HepG2 (cell line): ENCODE measurements at regions not wholly inside any gene's neighbourhood (a gene's known extent, or its start where the extent isn't known, plus 50 kb on each side); places are given as distances from the start of the nearest gene placed in this dataset.

ENCODE experiments used
- ATAC-seq: fragments of 200-7000 bp; cut with Tn5 transposase; 3 replicates; pipeline ENCODE4 v1.9.1; 2020; ENCODE audit warnings: mild to moderate bottlenecking, moderate library complexity
- BruUV-seq: library from RNA; stranded (reverse); fragments of 400-500 nt; replicated peaks from 2 replicates; lab custom pipeline; 2021; lab: Mats Ljungman, UMichigan
- CTCF ChIA-PET: fragments of 300-600 bp; formaldehyde crosslinking; extraction: SDS; loops from one replicate; lab custom pipeline; 2021; ENCODE audit warnings: low total read pairs, inconsistent platforms, low intra/inter-chr PET ratio; lab: Yijun Ruan, JAX
- POLR2A ChIA-PET: fragments of 350-600 bp; sonication (Branson Sonifier 250); formaldehyde crosslinking; loops from one replicate; lab custom pipeline; 2020; ENCODE audit warnings: antibody characterized with exemption, inconsistent platforms; lab: Yijun Ruan, JAX
- DNase-seq: peaks from one replicate; pipeline ENCODE4 v3.0.0-alpha.2; 2015; ENCODE audit warnings: low spot score
- FAIRE-seq: peaks from 3 replicates; lab custom pipeline; 2011; peaks lifted over from hg19 to GRCh38; lab: Jason Lieb, UNC
- H2AFZ ChIP-seq: one replicate; pipeline ENCODE4 v1.6.1; 2011; ENCODE audit warnings: low read length, inconsistent platforms
- H3K27ac ChIP-seq: fragments of 300-600 bp; 3 replicates; pipeline ENCODE4 v1.8.0; 2011; ENCODE audit warnings: mixed run types, mild to moderate bottlenecking, mixed read lengths, low read length, inconsistent platforms; ENCODE audit not compliant: insufficient read depth; ENCODE audit errors: extremely low read length
- H3K27me3 ChIP-seq, 2 experiments: fragments of 200-600 bp in 1 of 2; 2 replicates in 1 of 2; 3 replicates in 1 of 2; pipeline versions ENCODE4 v1.6.0 to v1.8.0; 2011; ENCODE audit warnings: low read length in 2 of 2, mild to moderate bottlenecking in 2 of 2, moderate library complexity in 2 of 2, inconsistent platforms in 1 of 2; ENCODE audit not compliant: insufficient read depth in 2 of 2, control insufficient read depth in 1 of 2
- H3K36me3 ChIP-seq, 2 experiments: fragments of 200-600 bp in 1 of 2; replicated peaks in 1 of 2; 2 replicates in 1 of 2; 3 replicates in 1 of 2; pipeline versions ENCODE4 v1.5.1 to v1.8.0; 2011; ENCODE audit warnings: low read length in 2 of 2, inconsistent platforms in 1 of 2; ENCODE audit not compliant: insufficient read depth in 2 of 2, control insufficient read depth in 1 of 2
- H3K4me1 ChIP-seq: 2 replicates; pipeline ENCODE4 v1.5.1; 2012; ENCODE audit warnings: low read length, inconsistent platforms; ENCODE audit not compliant: insufficient read depth
- H3K4me2 ChIP-seq: 2 replicates; pipeline ENCODE4 v1.6.0; 2011; ENCODE audit warnings: low read depth, low read length, inconsistent platforms
- H3K4me3 ChIP-seq, 3 experiments: fragments of 200-600 bp in 1 of 3; sonication (generic), shearing (Covaris generic) in 1 of 3; replicated peaks in 1 of 3; 2 replicates each; pipeline ENCODE4 v1.5.1; 2011 to 2016; ENCODE audit warnings: low read length in 3 of 3, inconsistent platforms in 2 of 3, low read depth in 2 of 3, mild to moderate bottlenecking in 2 of 3, control low read depth in 1 of 3, mixed read lengths in 1 of 3; ENCODE audit not compliant: insufficient read depth in 1 of 3
- H3K79me2 ChIP-seq: one replicate; pipeline ENCODE4 v1.6.1; 2011; ENCODE audit warnings: low read length, inconsistent platforms; ENCODE audit not compliant: insufficient read depth
- H3K9ac ChIP-seq: 2 replicates; pipeline ENCODE4 v1.6.0; 2011; ENCODE audit warnings: mild to moderate bottlenecking, low read depth, low read length, inconsistent platforms; ENCODE audit not compliant: insufficient read depth
- H3K9me3 ChIP-seq: 2 replicates; pipeline ENCODE4 v1.5.1; 2012; ENCODE audit warnings: mild to moderate bottlenecking, low read length
- H4K20me1 ChIP-seq: 2 replicates; pipeline ENCODE4 v1.6.0; 2011; ENCODE audit warnings: inconsistent platforms, mild to moderate bottlenecking, low read length, moderate library complexity; ENCODE audit not compliant: insufficient read depth
- SRSF4 ChIP-seq: fragments of 200-400 bp; formaldehyde crosslinking; IDR thresholded peaks from one replicate; pipeline ENCODE4 v1.6.1; 2018; ENCODE audit warnings: mild to moderate bottlenecking, low read depth, low read length, moderate library complexity; ENCODE audit not compliant: poor library complexity, severe bottlenecking
- TGIF2 ChIP-seq: IDR thresholded peaks from 2 replicates; pipeline ENCODE4 v1.6.1; 2016; ENCODE audit warnings: control low read depth, missing compliant biosample characterization
- ZBTB20 ChIP-seq: sonication (generic); formaldehyde crosslinking; IDR thresholded peaks from 2 replicates; pipeline ENCODE4 v1.8.1; 2023; ENCODE audit warnings: missing genetic modification reagents, low read depth, mild to moderate bottlenecking, borderline replicate concordance
- ZBTB3 ChIP-seq: sonication (generic); formaldehyde crosslinking; IDR thresholded peaks from 2 replicates; pipeline ENCODE4 v1.4.0; 2020; ENCODE audit warnings: low read depth, mild to moderate bottlenecking, moderate library complexity, missing genetic modification reagents, borderline replicate concordance
- ZBTB42 ChIP-seq: sonication (generic); formaldehyde crosslinking; IDR thresholded peaks from 2 replicates; pipeline ENCODE4 v1.5.0; 2020; ENCODE audit warnings: mild to moderate bottlenecking, missing genetic modification reagents
- ZNF10 ChIP-seq: sonication (generic); formaldehyde crosslinking; IDR thresholded peaks from 2 replicates; pipeline ENCODE4 v1.4.0; 2020; ENCODE audit warnings: mild to moderate bottlenecking, low read depth, missing genetic modification reagents, borderline replicate concordance
- ZNF230 ChIP-seq: sonication (generic); formaldehyde crosslinking; IDR thresholded peaks from 2 replicates; pipeline ENCODE4 v1.4.0; 2020; ENCODE audit warnings: mild to moderate bottlenecking, missing genetic modification reagents
- ZNF274 ChIP-seq: sonication (generic); formaldehyde crosslinking; IDR thresholded peaks from 2 replicates; pipeline ENCODE4 v1.5.1; 2020; ENCODE audit warnings: mild to moderate bottlenecking, missing genetic modification reagents
- ZNF446 ChIP-seq: sonication (generic); formaldehyde crosslinking; IDR thresholded peaks from 2 replicates; pipeline ENCODE4 v1.5.0; 2020; ENCODE audit warnings: mild to moderate bottlenecking, missing genetic modification reagents
- ZNF562 ChIP-seq: sonication (generic); formaldehyde crosslinking; IDR thresholded peaks from 2 replicates; pipeline ENCODE4 v1.8.0; 2022; ENCODE audit warnings: missing genetic modification reagents, borderline replicate concordance
- ZSCAN5A ChIP-seq: sonication (generic); formaldehyde crosslinking; IDR thresholded peaks from 2 replicates; pipeline ENCODE4 v1.8.0; 2022; ENCODE audit warnings: mild to moderate bottlenecking, missing genetic modification reagents, borderline replicate concordance
- WGBS: methylation state at CpG from one replicate; pipeline ENCODE4 v1.1.6; 2017; ENCODE audit warnings: low lambda C conversion rate; 5-methylcytosine and 5-hydroxymethylcytosine counted together
- in situ Hi-C: cut with HindIII; loops from 2 replicates; pipeline ENCODE4 v1.10.0; 2017; ENCODE audit warnings: low pct_unique_long_range_greater_than_20kb; ENCODE audit not compliant: extremely low pct_ligation_motif_present
- intact Hi-C: fragments of 100-400 bp; cut with micrococcal nuclease; formaldehyde crosslinking; loops from one replicate; pipeline ENCODE4 v1.10.0; 2022; ENCODE audit not compliant: unreplicated experiment
- TF ChIP-seq, protein P1 (sequence below): sonication (generic); formaldehyde crosslinking; IDR thresholded peaks from 2 replicates; pipeline ENCODE4 v1.4.0; 2020; ENCODE audit warnings: missing genetic modification reagents
- TF ChIP-seq, protein P2 (sequence below): sonication (generic); formaldehyde crosslinking; IDR thresholded peaks from 2 replicates; pipeline ENCODE4 v1.5.1; 2020; ENCODE audit warnings: missing genetic modification reagents, mild to moderate bottlenecking, borderline replicate concordance
- TF ChIP-seq, protein P3 (sequence below): sonication (generic); formaldehyde crosslinking; IDR thresholded peaks from 2 replicates; pipeline ENCODE4 v1.4.0; 2020; ENCODE audit warnings: missing genetic modification reagents

DNA sequence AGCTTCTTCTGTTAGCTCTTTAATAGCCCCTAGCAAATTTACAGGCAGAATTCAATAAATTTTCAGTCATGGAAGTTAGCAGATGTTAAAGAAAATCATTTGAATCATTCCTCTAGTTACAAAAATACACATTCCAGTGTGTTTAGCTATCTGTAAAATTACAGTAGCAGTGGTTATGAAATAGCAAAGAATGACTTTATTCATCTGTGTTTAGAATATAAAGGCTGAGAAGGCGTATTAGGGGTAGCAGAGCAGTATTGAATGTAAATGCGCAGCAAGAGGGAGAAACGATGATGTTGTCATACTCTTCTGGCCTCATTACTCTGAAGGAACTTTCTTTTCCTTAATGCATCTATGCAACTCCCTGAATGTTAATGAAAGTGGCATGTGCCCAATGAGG, 106.2 kb upstream of the CYYR1 start:
- WGBS: 47% methylated on average over 3 of the region's 3 CpGs
- BruUV-seq: no TSS peak
- Histone ChIP-seq H3K79me2 (no peaks in the 10 kb centered on the region), H3K4me3 (no peak overlapping the region), H3K36me3 (no peaks in the 10 kb centered on the region), H4K20me1 (no peaks in the 10 kb centered on the region), H3K27me3 (no peaks in the 10 kb centered on the region), H3K4me1 (no peaks in the 10 kb centered on the region), H2AFZ (no peak overlapping the region), H3K9me3 (peaks cover 80% of the 10 kb centered on the region), H3K4me2 (no peak overlapping the region), H3K27ac (no peak overlapping the region), H3K9ac (no peak overlapping the region)
- ChIA-PET CTCF (no interaction called here), POLR2A (no interaction called here)
- DNase-seq (no peak), ATAC-seq (no peak), FAIRE-seq (no peak)
- intact Hi-C loops: no loop called here
- in situ Hi-C loops: no loop called here
- no peak for TF ChIP-seq ZSCAN5A
- no peak for TF ChIP-seq ZBTB20 (CRISPR knock-in tag)
- TF ChIP-seq, protein P1, sequence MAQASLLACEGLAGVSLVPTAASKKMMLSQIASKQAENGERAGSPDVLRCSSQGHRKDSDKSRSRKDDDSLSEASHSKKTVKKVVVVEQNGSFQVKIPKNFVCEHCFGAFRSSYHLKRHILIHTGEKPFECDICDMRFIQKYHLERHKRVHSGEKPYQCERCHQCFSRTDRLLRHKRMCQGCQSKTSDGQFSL: no peak
- TF ChIP-seq, protein P2, sequence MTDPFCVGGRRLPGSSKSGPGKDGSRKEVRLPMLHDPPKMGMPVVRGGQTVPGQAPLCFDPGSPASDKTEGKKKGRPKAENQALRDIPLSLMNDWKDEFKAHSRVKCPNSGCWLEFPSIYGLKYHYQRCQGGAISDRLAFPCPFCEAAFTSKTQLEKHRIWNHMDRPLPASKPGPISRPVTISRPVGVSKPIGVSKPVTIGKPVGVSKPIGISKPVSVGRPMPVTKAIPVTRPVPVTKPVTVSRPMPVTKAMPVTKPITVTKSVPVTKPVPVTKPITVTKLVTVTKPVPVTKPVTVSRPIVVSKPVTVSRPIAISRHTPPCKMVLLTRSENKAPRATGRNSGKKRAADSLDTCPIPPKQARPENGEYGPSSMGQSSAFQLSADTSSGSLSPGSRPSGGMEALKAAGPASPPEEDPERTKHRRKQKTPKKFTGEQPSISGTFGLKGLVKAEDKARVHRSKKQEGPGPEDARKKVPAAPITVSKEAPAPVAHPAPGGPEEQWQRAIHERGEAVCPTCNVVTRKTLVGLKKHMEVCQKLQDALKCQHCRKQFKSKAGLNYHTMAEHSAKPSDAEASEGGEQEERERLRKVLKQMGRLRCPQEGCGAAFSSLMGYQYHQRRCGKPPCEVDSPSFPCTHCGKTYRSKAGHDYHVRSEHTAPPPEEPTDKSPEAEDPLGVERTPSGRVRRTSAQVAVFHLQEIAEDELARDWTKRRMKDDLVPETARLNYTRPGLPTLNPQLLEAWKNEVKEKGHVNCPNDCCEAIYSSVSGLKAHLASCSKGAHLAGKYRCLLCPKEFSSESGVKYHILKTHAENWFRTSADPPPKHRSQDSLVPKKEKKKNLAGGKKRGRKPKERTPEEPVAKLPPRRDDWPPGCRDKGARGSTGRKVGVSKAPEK (CRISPR knock-in tag): no peak
- TF ChIP-seq, protein P3, sequence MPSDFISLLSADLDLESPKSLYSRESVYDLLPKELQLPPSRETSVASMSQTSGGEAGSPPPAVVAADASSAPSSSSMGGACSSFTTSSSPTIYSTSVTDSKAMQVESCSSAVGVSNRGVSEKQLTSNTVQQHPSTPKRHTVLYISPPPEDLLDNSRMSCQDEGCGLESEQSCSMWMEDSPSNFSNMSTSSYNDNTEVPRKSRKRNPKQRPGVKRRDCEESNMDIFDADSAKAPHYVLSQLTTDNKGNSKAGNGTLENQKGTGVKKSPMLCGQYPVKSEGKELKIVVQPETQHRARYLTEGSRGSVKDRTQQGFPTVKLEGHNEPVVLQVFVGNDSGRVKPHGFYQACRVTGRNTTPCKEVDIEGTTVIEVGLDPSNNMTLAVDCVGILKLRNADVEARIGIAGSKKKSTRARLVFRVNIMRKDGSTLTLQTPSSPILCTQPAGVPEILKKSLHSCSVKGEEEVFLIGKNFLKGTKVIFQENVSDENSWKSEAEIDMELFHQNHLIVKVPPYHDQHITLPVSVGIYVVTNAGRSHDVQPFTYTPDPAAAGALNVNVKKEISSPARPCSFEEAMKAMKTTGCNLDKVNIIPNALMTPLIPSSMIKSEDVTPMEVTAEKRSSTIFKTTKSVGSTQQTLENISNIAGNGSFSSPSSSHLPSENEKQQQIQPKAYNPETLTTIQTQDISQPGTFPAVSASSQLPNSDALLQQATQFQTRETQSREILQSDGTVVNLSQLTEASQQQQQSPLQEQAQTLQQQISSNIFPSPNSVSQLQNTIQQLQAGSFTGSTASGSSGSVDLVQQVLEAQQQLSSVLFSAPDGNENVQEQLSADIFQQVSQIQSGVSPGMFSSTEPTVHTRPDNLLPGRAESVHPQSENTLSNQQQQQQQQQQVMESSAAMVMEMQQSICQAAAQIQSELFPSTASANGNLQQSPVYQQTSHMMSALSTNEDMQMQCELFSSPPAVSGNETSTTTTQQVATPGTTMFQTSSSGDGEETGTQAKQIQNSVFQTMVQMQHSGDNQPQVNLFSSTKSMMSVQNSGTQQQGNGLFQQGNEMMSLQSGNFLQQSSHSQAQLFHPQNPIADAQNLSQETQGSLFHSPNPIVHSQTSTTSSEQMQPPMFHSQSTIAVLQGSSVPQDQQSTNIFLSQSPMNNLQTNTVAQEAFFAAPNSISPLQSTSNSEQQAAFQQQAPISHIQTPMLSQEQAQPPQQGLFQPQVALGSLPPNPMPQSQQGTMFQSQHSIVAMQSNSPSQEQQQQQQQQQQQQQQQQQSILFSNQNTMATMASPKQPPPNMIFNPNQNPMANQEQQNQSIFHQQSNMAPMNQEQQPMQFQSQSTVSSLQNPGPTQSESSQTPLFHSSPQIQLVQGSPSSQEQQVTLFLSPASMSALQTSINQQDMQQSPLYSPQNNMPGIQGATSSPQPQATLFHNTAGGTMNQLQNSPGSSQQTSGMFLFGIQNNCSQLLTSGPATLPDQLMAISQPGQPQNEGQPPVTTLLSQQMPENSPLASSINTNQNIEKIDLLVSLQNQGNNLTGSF (CRISPR knock-in tag): no peak
- TF ChIP-seq ZNF446 (CRISPR knock-in tag): no peak
- no peak for TF ChIP-seq ZNF274 (CRISPR knock-in tag)
- no peak for TF ChIP-seq SRSF4
- TF ChIP-seq ZBTB3: no peak
- no peak for TF ChIP-seq ZNF562 (CRISPR knock-in tag)
- TF ChIP-seq ZNF230: no peak
- no peak for TF ChIP-seq TGIF2 (CRISPR knock-in tag)
- TF ChIP-seq ZNF10 (CRISPR knock-in tag): no peak
- TF ChIP-seq ZBTB42: no peak
